Naive thymus-derived CD4-positive, alpha-beta T cell (primary cell): ENCODE measurements at regions not wholly inside any gene's neighbourhood (a gene's known extent, or its start where the extent isn't known, plus 50 kb on each side); places are given as distances from the start of the nearest gene placed in this dataset.
"Not testable (repeated sequence)": the region's sequence is repeated elsewhere in the genome, so short reads cannot be mapped to it uniquely, and the experiment has no call there.

Source experiments
- ATAC-seq: fragments of 150-1000 bp; cut with Tn5 transposase; 2 replicates; pipeline ENCODE4 v1.10.0; 2021; ENCODE audit warnings: mild to moderate bottlenecking, moderate library complexity
- CTCF ChIA-PET: fragments of 350-600 bp; sonication (Branson Sonifier 250); formaldehyde crosslinking; loops from one replicate; lab custom pipeline; 2021; ENCODE audit warnings: antibody characterized with exemption; lab: Charles Lee
- POLR2A ChIA-PET: fragments of 350-600 bp; sonication (Branson Sonifier 250); formaldehyde crosslinking; loops from one replicate; lab custom pipeline; 2021; ENCODE audit warnings: antibody characterized with exemption, inconsistent platforms; lab: Charles Lee
- DNase-seq, 9 donors: peaks; one replicate each; pipeline versions ENCODE4 v3.0.0 to v3.0.0-alpha.2; 2020 to 2022; ENCODE audit warnings: mixed read lengths in 1 of 9
- H3K27ac ChIP-seq: one replicate; pipeline ENCODE4 v1.7.0; 2013; ENCODE audit warnings: mild to moderate bottlenecking, low read depth, low read length, moderate library complexity
- H3K27me3 ChIP-seq, 2 donors: one replicate each; pipeline ENCODE4 v1.7.0; 2013; ENCODE audit warnings: low read length in 2 of 2, mild to moderate bottlenecking in 2 of 2, moderate library complexity in 2 of 2; ENCODE audit not compliant: control insufficient read depth in 2 of 2, insufficient read depth in 2 of 2
- H3K36me3 ChIP-seq, 3 experiments: 1 replicate in 2 of 3; 2 replicates in 1 of 3; pipeline ENCODE4 v1.7.0; 2013; ENCODE audit warnings: low read length in 3 of 3, mild to moderate bottlenecking in 3 of 3, moderate library complexity in 1 of 3; ENCODE audit not compliant: insufficient read depth in 3 of 3, control insufficient read depth in 2 of 3
- H3K4me1 ChIP-seq, 2 donors: one replicate each; pipeline ENCODE4 v1.7.0; 2013; ENCODE audit warnings: low read length in 2 of 2, mild to moderate bottlenecking in 2 of 2, moderate library complexity in 1 of 2; ENCODE audit not compliant: control insufficient read depth in 2 of 2, insufficient read depth in 2 of 2
- H3K4me3 ChIP-seq: 2 replicates; pipeline ENCODE4 v1.7.0; 2013; ENCODE audit warnings: mild to moderate bottlenecking, low read length
- H3K9me3 ChIP-seq, 3 experiments: 1 replicate in 2 of 3; 2 replicates in 1 of 3; pipeline ENCODE4 v1.7.0; 2013; ENCODE audit warnings: low read length in 3 of 3; ENCODE audit not compliant: control insufficient read depth in 2 of 3
- H3K27ac Mint-ChIP-seq, 9 donors: one replicate each; pipeline ENCODE4 v1.8.0; 2020 to 2022; ENCODE audit warnings: mixed read lengths in 9 of 9, mild to moderate bottlenecking in 8 of 9, moderate library complexity in 5 of 9, inconsistent platforms in 2 of 9
- H3K27me3 Mint-ChIP-seq, 5 donors: one replicate each; pipeline ENCODE4 v1.8.0; 2021 to 2022; ENCODE audit warnings: mixed read lengths in 5 of 5, mild to moderate bottlenecking in 1 of 5
- H3K36me3 Mint-ChIP-seq, 5 donors: one replicate each; pipeline ENCODE4 v1.8.0; 2020 to 2022; ENCODE audit warnings: mixed read lengths in 5 of 5, mild to moderate bottlenecking in 3 of 5, inconsistent platforms in 1 of 5
- H3K4me1 Mint-ChIP-seq, 7 donors: one replicate each; pipeline ENCODE4 v1.8.0; 2020 to 2022; ENCODE audit warnings: mixed read lengths in 7 of 7, mild to moderate bottlenecking in 3 of 7, inconsistent platforms in 1 of 7
- H3K4me3 Mint-ChIP-seq, 10 donors: one replicate each; pipeline ENCODE4 v1.8.0; 2020 to 2022; ENCODE audit warnings: mild to moderate bottlenecking in 10 of 10, mixed read lengths in 10 of 10, moderate library complexity in 6 of 10, inconsistent platforms in 2 of 10
- H3K9me3 Mint-ChIP-seq, 11 donors: one replicate each; pipeline ENCODE4 v1.8.0; 2020 to 2022; ENCODE audit warnings: mixed read lengths in 11 of 11, mild to moderate bottlenecking in 4 of 11, inconsistent platforms in 1 of 11, moderate library complexity in 1 of 11
- intact Hi-C, 2 donors: fragments of 100-400 bp; cut with micrococcal nuclease; formaldehyde crosslinking; loops; one replicate each; pipeline ENCODE4 v1.15.1; 2023

- peaks cover 0 to 8% (median 2%) of the 10 kb centered on the region in 11 donors for H3K9me3 Mint-ChIP-seq
- no peak for DNase-seq
- H3K4me3 Mint-ChIP-seq, result no peak overlapping the region
- no peak overlapping the region for H3K27ac ChIP-seq
- intact Hi-C loops, result no loop called here
- CTCF ChIA-PET, result no interaction called here
- no peaks in the 10 kb centered on the region for H3K36me3 Mint-ChIP-seq
- no peaks in the 10 kb centered on the region for H3K4me1 ChIP-seq
- ATAC-seq, result no peak
- H3K9me3 ChIP-seq, result no peaks in the 10 kb centered on the region
- POLR2A ChIA-PET, result no interaction called here
- no peaks in the 10 kb centered on the region for H3K36me3 ChIP-seq
- no peak overlapping the region for H3K27ac Mint-ChIP-seq
- H3K4me3 ChIP-seq, result no peak overlapping the region
- H3K27me3 ChIP-seq, result no peaks in the 10 kb centered on the region
- H3K4me1 Mint-ChIP-seq, result no peaks in the 10 kb centered on the region
- H3K27me3 Mint-ChIP-seq, result no peaks in the 10 kb centered on the region
Observed at GRCh38 chr13:87208636-87209035, 462.5 kb upstream of the SLITRK5 start.

- Mint-ChIP-seq H3K9me3 (peaks cover 0 to 23% (median 7%) of the 10 kb centered on the region in 11 donors), H3K4me3 (no peak overlapping the region), H3K27ac (no peak overlapping the region), H3K27me3 (no peaks in the 10 kb centered on the region), H3K36me3 (no peaks in the 10 kb centered on the region), H3K4me1 (no peaks in the 10 kb centered on the region)
- no peak overlapping the region for H3K27ac ChIP-seq
- H3K36me3 ChIP-seq, result no peaks in the 10 kb centered on the region
- no peak for ATAC-seq
- no peak for DNase-seq
- ChIA-PET POLR2A (no interaction called here), CTCF (no interaction called here)
- intact Hi-C loops, result no loop called here
- no peaks in the 10 kb centered on the region for H3K9me3 ChIP-seq
- H3K27me3 ChIP-seq, result no peaks in the 10 kb centered on the region
- H3K4me1 ChIP-seq, result no peaks in the 10 kb centered on the region
- H3K4me3 ChIP-seq, result no peak overlapping the region
Observed at GRCh38 chr13:87234981-87235380, 436.2 kb upstream of the SLITRK5 start.

- Histone ChIP-seq H3K27me3 (no peaks in the 10 kb centered on the region), H3K27ac (no peak overlapping the region), H3K36me3 (no peaks in the 10 kb centered on the region), H3K4me3 (no peak overlapping the region), H3K9me3 (no peaks in the 10 kb centered on the region), H3K4me1 (no peaks in the 10 kb centered on the region)
- Mint-ChIP-seq H3K27me3 (no peaks in the 10 kb centered on the region), H3K4me1 (no peaks in the 10 kb centered on the region), H3K4me3 (no peak overlapping the region), H3K27ac (no peak overlapping the region), H3K36me3 (no peaks in the 10 kb centered on the region), H3K9me3 (peaks cover 0 to 22% (median 4%) of the 10 kb centered on the region in 11 donors)
- ATAC-seq (no peak), DNase-seq (no peak)
- POLR2A ChIA-PET, result no interaction called here
- intact Hi-C loops, result no loop called here
- CTCF ChIA-PET, result no interaction called here
Observed at GRCh38 chr13:87235621-87236020, 435.6 kb upstream of the SLITRK5 start.

- intact Hi-C loops, result no loop called here
- no peaks in the 10 kb centered on the region for H3K9me3 ChIP-seq
- no peaks in the 10 kb centered on the region for H3K4me1 Mint-ChIP-seq
Observed at GRCh38 chr13:87244256-87244890, 426.8 kb upstream of the SLITRK5 start.

GRCh38 chr13:87249847-87250246 lies 421.3 kb upstream of the SLITRK5 start:
- H3K27ac Mint-ChIP-seq, H3K27me3 Mint-ChIP-seq, H3K9me3 ChIP-seq, H3K27me3 ChIP-seq, DNase-seq, ATAC-seq, H3K36me3 Mint-ChIP-seq, H3K27ac ChIP-seq, H3K4me1 ChIP-seq, POLR2A ChIA-PET, intact Hi-C loops, CTCF ChIA-PET, H3K4me1 Mint-ChIP-seq, H3K9me3 Mint-ChIP-seq, H3K4me3 ChIP-seq, H3K4me3 Mint-ChIP-seq, H3K36me3 ChIP-seq: not testable (repeated sequence)

More at GRCh38 chr13:87244256-87244890, 426.8 kb upstream of the SLITRK5 start:
- ATAC-seq, result no peak
- Histone ChIP-seq H3K36me3 (no peaks in the 10 kb centered on the region), H3K4me1 (no peaks in the 10 kb centered on the region), H3K27ac (no peak overlapping the region), H3K4me3 (no peak overlapping the region), H3K27me3 (no peaks in the 10 kb centered on the region)
- peaks cover 0 to 8% (median 0%) of the 10 kb centered on the region in 11 donors for H3K9me3 Mint-ChIP-seq
- ChIA-PET CTCF (no interaction called here), POLR2A (no interaction called here)
- no peaks in the 10 kb centered on the region for H3K27me3 Mint-ChIP-seq
- no peaks in the 10 kb centered on the region for H3K36me3 Mint-ChIP-seq
- H3K27ac Mint-ChIP-seq, result no peak overlapping the region
- H3K4me3 Mint-ChIP-seq, result no peak overlapping the region
- no peak for DNase-seq

- H3K36me3 ChIP-seq, result no peaks in the 10 kb centered on the region
- H3K9me3 ChIP-seq, result no peaks in the 10 kb centered on the region
- H3K9me3 Mint-ChIP-seq, result peaks cover 0 to 11% (median 1%) of the 10 kb centered on the region in 11 donors
- no peak for DNase-seq
- no peaks in the 10 kb centered on the region for H3K4me1 Mint-ChIP-seq
- CTCF ChIA-PET, result no interaction called here
- ATAC-seq, result no peak
- H3K36me3 Mint-ChIP-seq, result no peaks in the 10 kb centered on the region
- H3K4me3 Mint-ChIP-seq, result no peak overlapping the region
- no peak overlapping the region for H3K4me3 ChIP-seq
- H3K27me3 ChIP-seq, result no peaks in the 10 kb centered on the region
- no peak overlapping the region for H3K27ac Mint-ChIP-seq
- H3K27ac ChIP-seq, result no peak overlapping the region
- intact Hi-C loops, result no loop called here
- no peaks in the 10 kb centered on the region for H3K27me3 Mint-ChIP-seq
- POLR2A ChIA-PET, result no interaction called here
- no peaks in the 10 kb centered on the region for H3K4me1 ChIP-seq
Observed at GRCh38 chr13:87255394-87255793, 415.8 kb upstream of the SLITRK5 start.

- DNase-seq, result no peak
Observed at GRCh38 chr13:87259479-87260083, 411.6 kb upstream of the SLITRK5 start.

More at GRCh38 chr13:87259479-87260083, 411.6 kb upstream of the SLITRK5 start:
- H3K36me3 Mint-ChIP-seq, result no peaks in the 10 kb centered on the region
- no peak overlapping the region for H3K4me3 Mint-ChIP-seq
- H3K27me3 Mint-ChIP-seq, result no peaks in the 10 kb centered on the region
- ChIA-PET POLR2A (interaction anchor here (0.5 kb wide), 1 partner anchor 47 kb away, joined by 3 read pairs; no protein-coding TSS in a partner anchor), CTCF (no interaction called here)
- H3K27ac Mint-ChIP-seq, result no peak overlapping the region
- Histone ChIP-seq H3K36me3 (no peaks in the 10 kb centered on the region), H3K9me3 (no peaks in the 10 kb centered on the region), H3K27ac (no peak overlapping the region), H3K27me3 (no peaks in the 10 kb centered on the region), H3K4me3 (no peak overlapping the region), H3K4me1 (no peaks in the 10 kb centered on the region)
- intact Hi-C loops, result no loop called here
- peaks cover 0 to 11% (median 1%) of the 10 kb centered on the region in 11 donors for H3K9me3 Mint-ChIP-seq
- ATAC-seq, result no peak
- no peaks in the 10 kb centered on the region for H3K4me1 Mint-ChIP-seq
